Hepatocyte (in vitro differentiated cells): ENCODE measurements at regions not wholly inside any gene's neighbourhood (a gene's known extent, or its start where the extent isn't known, plus 50 kb on each side); places are given as distances from the start of the nearest gene placed in this dataset.

ENCODE experiments used
- DNase-seq: peaks from one replicate; pipeline ENCODE4 v3.0.0-alpha.2; 2016; ENCODE audit warnings: low spot score
- H2AFZ ChIP-seq: fragments of 200-600 bp; sonication (generic); 2 replicates; pipeline ENCODE4 v1.6.0; 2016; ENCODE audit warnings: antibody characterized with exemption, mild to moderate bottlenecking
- H3K27ac ChIP-seq: fragments of 200-600 bp; sonication (generic); 2 replicates; pipeline ENCODE4 v1.5.1; 2016; ENCODE audit warnings: mild to moderate bottlenecking
- H3K27me3 ChIP-seq: fragments of 200-600 bp; sonication (generic); 2 replicates; pipeline ENCODE4 v1.6.1; 2016
- H3K36me3 ChIP-seq: fragments of 200-600 bp; sonication (generic); replicated peaks from 2 replicates; pipeline ENCODE4 v1.5.1; 2016; ENCODE audit warnings: low read depth; ENCODE audit not compliant: insufficient read depth
- H3K4me1 ChIP-seq: fragments of 200-600 bp; sonication (generic); 2 replicates; pipeline ENCODE4 v1.5.1; 2016; ENCODE audit warnings: mild to moderate bottlenecking, moderate library complexity; ENCODE audit not compliant: insufficient read depth
- H3K4me2 ChIP-seq: fragments of 200-600 bp; sonication (generic); 2 replicates; pipeline ENCODE4 v1.6.0; 2016
- H3K4me3 ChIP-seq: fragments of 200-600 bp; sonication (generic); 2 replicates; pipeline ENCODE4 v1.5.1; 2016; ENCODE audit warnings: mild to moderate bottlenecking
- H3K79me2 ChIP-seq: fragments of 200-600 bp; sonication (generic); 2 replicates; pipeline ENCODE4 v1.6.0; 2017; ENCODE audit warnings: mild to moderate bottlenecking
- H3K9me2 ChIP-seq: fragments of 200-600 bp; sonication (generic); replicated peaks from 2 replicates; pipeline ENCODE4 v1.6.0; 2017; ENCODE audit warnings: mild to moderate bottlenecking; ENCODE audit not compliant: insufficient read depth
- H3K9me3 ChIP-seq: fragments of 200-600 bp; sonication (generic); 2 replicates; pipeline ENCODE4 v1.5.1; 2016; ENCODE audit warnings: low read depth, mild to moderate bottlenecking
- H4K20me1 ChIP-seq: fragments of 200-600 bp; sonication (generic); 2 replicates; pipeline ENCODE4 v1.6.0; 2016; ENCODE audit warnings: mild to moderate bottlenecking; ENCODE audit not compliant: insufficient read depth, poor library complexity, severe bottlenecking
- EZH2 ChIP-seq: fragments of 200-600 bp; sonication (generic); IDR thresholded peaks from 2 replicates; pipeline ENCODE4 v1.6.1; 2016; ENCODE audit warnings: antibody characterized with exemption, mild to moderate bottlenecking, borderline replicate concordance
- EZH2phosphoT487 ChIP-seq: fragments of 200-600 bp; sonication (generic); IDR thresholded peaks from one replicate; pipeline ENCODE4 v1.6.1; 2018; ENCODE audit warnings: antibody characterized with exemption, mild to moderate bottlenecking, low read depth, moderate library complexity; ENCODE audit not compliant: unreplicated experiment, severe bottlenecking
- WGBS: methylation state at CpG from one replicate; pipeline ENCODE4 v1.1.6; 2016; ENCODE audit warnings: low lambda C conversion rate; ENCODE audit errors: missing lambda C conversion rate; 5-methylcytosine and 5-hydroxymethylcytosine counted together
- TF ChIP-seq, protein P1 (sequence below): fragments of 200-600 bp; sonication (generic); IDR thresholded peaks from 2 replicates; pipeline ENCODE4 v1.5.1; 2016; ENCODE audit warnings: antibody characterized with exemption, mild to moderate bottlenecking; ENCODE audit not compliant: poor library complexity

DNA sequence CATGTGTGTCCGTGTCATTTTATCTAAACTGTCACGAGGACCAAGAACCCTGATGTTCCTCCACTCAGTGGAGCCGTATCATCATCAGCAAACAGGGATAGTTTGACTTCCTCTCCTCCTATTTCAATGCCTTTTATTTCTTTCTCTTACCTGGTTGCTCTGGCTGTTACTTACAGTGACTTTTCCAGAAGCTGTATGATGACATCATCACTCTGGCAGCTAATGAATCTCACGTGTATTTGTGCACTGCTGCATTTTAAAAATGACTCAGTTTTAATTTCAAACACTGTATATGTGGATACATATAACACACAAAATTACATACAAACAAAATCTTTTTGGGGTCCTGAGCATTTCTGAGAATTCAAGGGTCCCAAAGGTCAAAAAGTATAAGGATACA is 481.4 kb downstream of the CDH2 start:
- no peak overlapping the region for H3K4me2 ChIP-seq
- H3K9me2 ChIP-seq, result no peaks in the 10 kb centered on the region
- no peaks in the 10 kb centered on the region for H3K9me3 ChIP-seq
- H3K36me3 ChIP-seq, result no peaks in the 10 kb centered on the region
- no peak overlapping the region for H3K27ac ChIP-seq
- H3K4me1 ChIP-seq, result no peaks in the 10 kb centered on the region
- no peak overlapping the region for H3K4me3 ChIP-seq
- TF ChIP-seq EZH2phosphoT487 (no peak), EZH2 (no peak)
- TF ChIP-seq, protein P1, sequence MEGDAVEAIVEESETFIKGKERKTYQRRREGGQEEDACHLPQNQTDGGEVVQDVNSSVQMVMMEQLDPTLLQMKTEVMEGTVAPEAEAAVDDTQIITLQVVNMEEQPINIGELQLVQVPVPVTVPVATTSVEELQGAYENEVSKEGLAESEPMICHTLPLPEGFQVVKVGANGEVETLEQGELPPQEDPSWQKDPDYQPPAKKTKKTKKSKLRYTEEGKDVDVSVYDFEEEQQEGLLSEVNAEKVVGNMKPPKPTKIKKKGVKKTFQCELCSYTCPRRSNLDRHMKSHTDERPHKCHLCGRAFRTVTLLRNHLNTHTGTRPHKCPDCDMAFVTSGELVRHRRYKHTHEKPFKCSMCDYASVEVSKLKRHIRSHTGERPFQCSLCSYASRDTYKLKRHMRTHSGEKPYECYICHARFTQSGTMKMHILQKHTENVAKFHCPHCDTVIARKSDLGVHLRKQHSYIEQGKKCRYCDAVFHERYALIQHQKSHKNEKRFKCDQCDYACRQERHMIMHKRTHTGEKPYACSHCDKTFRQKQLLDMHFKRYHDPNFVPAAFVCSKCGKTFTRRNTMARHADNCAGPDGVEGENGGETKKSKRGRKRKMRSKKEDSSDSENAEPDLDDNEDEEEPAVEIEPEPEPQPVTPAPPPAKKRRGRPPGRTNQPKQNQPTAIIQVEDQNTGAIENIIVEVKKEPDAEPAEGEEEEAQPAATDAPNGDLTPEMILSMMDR, result no peak
- no peaks in the 10 kb centered on the region for H3K79me2 ChIP-seq
- DNase-seq, result peak; percentile 27
- H4K20me1 ChIP-seq, result no peaks in the 10 kb centered on the region
- WGBS, result 65% methylated on average over 4 of the region's 4 CpGs
- H3K27me3 ChIP-seq, result no peaks in the 10 kb centered on the region
- H2AFZ ChIP-seq, result no peak overlapping the region

DNA sequence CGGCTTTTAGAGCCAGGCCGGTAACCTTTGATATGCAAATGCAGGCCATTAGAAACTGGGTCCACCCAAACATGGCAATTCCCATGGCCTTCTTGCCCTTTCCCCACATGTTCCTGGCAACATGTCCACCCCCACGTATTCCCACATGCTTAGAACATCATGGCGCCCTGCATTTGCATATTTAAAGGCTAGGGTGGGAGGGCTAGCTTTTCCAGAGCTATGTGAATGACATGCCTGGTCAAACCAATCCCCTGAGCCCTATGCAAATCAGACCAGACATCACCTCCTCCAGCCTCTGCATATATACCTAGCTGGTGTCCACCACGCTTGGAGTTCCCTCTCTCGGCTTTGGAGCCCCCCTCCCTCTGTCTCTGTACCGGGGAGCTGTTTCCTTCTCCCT is 481.9 kb downstream of the CDH2 start:
- TF ChIP-seq, protein P1, result no peak
- no peak for TF ChIP-seq EZH2
- TF ChIP-seq EZH2phosphoT487, result no peak
- no peaks in the 10 kb centered on the region for H3K4me1 ChIP-seq
- no peak overlapping the region for H2AFZ ChIP-seq
- no peaks in the 10 kb centered on the region for H3K79me2 ChIP-seq
- no peaks in the 10 kb centered on the region for H3K27me3 ChIP-seq
- no peaks in the 10 kb centered on the region for H4K20me1 ChIP-seq
- H3K36me3 ChIP-seq, result no peaks in the 10 kb centered on the region
- H3K9me2 ChIP-seq, result no peaks in the 10 kb centered on the region
- H3K4me3 ChIP-seq, result no peak overlapping the region
- no peak for DNase-seq
- WGBS, result 87% methylated on average over 7 of the region's 7 CpGs
- no peak overlapping the region for H3K27ac ChIP-seq
- H3K4me2 ChIP-seq, result no peak overlapping the region
- no peaks in the 10 kb centered on the region for H3K9me3 ChIP-seq

DNA sequence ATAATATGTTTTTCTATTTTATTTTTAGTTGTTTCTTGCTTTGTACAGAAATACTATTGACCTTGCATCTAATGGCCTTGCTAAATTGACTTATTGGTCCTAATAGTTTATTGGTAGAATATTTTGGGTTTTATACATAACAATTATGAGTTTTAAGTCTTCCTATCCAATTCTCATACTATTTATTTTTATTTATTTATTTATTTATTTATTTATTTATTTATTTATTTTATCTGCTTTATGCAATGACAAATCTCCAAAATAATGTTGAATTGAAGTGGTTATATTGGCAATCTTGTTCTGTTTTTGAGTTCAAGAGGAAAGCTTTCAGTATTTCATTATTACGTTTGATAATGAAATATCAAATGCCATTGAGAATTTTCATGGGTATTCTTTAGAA is 488.3 kb downstream of the CDH2 start:
- no peak for DNase-seq
- Histone ChIP-seq H4K20me1 (no peaks in the 10 kb centered on the region), H3K36me3 (no peaks in the 10 kb centered on the region), H2AFZ (no peak overlapping the region), H3K4me2 (no peak overlapping the region), H3K4me3 (no peak overlapping the region), H3K79me2 (no peaks in the 10 kb centered on the region), H3K9me2 (no peaks in the 10 kb centered on the region), H3K9me3 (no peaks in the 10 kb centered on the region), H3K4me1 (no peaks in the 10 kb centered on the region), H3K27ac (no peak overlapping the region), H3K27me3 (no peaks in the 10 kb centered on the region)
- 91% methylated on average over 1 of the region's 1 CpG for WGBS
- TF ChIP-seq, protein P1, result no peak
- no peak for TF ChIP-seq EZH2phosphoT487
- no peak for TF ChIP-seq EZH2

DNA sequence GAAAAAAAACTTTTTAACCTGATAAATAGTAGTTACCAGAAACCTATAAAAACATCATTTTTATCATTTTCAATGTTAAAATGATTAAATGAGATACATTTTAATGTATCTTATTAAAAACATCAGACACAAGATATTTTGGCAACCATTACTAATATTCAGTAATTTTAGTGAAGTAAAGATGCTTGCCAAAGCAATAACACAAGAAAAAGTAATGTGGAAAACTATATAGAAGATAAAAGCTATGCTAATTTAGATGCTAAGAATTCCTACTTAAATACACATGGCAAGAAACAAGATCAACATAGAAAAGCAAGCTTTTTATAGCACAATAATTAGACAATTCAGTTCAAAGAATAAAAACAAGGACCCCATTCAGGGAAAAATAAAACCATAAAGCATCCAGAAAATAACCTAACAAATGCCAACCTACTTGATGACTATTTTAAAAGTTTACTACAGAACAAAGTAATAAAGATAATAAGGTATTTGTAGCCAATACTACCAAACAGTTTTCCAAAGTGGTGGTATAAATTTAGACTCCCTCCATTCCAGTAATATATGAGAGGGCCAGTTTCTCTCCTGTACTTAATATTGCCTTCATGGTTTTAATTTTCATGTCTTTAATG is 489.5 kb downstream of the CDH2 start:
- no peak overlapping the region for H3K4me2 ChIP-seq
- H3K79me2 ChIP-seq, result no peaks in the 10 kb centered on the region
- TF ChIP-seq EZH2, result no peak
- no peak for TF ChIP-seq EZH2phosphoT487
- TF ChIP-seq, protein P1, result no peak
- no peak overlapping the region for H3K4me3 ChIP-seq
- no peaks in the 10 kb centered on the region for H3K9me3 ChIP-seq
- no peaks in the 10 kb centered on the region for H3K9me2 ChIP-seq
- H4K20me1 ChIP-seq, result no peaks in the 10 kb centered on the region
- no peaks in the 10 kb centered on the region for H3K27me3 ChIP-seq
- H3K36me3 ChIP-seq, result no peaks in the 10 kb centered on the region
- no peak for DNase-seq
- H3K27ac ChIP-seq, result no peak overlapping the region
- H2AFZ ChIP-seq, result no peak overlapping the region
- H3K4me1 ChIP-seq, result no peaks in the 10 kb centered on the region
